ENCODE measurements at regions not wholly inside any gene's neighbourhood (a gene's known extent, or its start where the extent isn't known, plus 50 kb on each side); places are given as distances from the start of the nearest gene placed in this dataset.

DNA sequence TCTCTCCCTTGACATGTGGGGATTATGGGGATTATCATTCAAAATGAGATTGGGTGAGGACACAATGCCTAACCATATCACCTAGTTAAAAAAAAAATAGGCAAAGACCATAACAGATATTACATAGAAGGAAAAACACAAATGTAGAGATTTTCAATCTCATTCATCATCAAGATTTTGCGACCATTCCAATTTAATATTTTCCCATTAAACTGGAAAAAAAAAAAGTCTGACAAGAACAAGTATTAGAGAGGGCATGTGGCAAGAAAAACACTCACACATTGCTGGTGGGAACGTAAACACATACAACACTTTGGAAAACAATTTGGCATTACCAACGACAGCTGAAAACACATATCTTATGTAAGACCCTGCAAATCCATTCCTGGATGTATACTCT, 71.0 kb upstream of the MYCN start:
- Histone ChIP-seq H3K27ac (ENCODE audit: low read length) (no peak overlapping the region), H3K79me2 (replicated peaks; ENCODE audit: insufficient read depth, low read length) (no peaks in the 10 kb centered on the region), H3K9me2 (ENCODE audit: insufficient read depth, low read length) (no peaks in the 10 kb centered on the region), H3K9me3 (ENCODE audit: low read length) (no peaks in the 10 kb centered on the region), H3K27me3 (ENCODE audit: insufficient read depth, low read depth, low read length) (no peaks in the 10 kb centered on the region), H4K20me1 (ENCODE audit: insufficient read depth) (no peaks in the 10 kb centered on the region), H2AFZ (ENCODE audit: low read depth, low read length) (no peak overlapping the region), H3K4me2 (ENCODE audit: low read length) (no peak overlapping the region), H3F3A (ENCODE audit: insufficient read depth, low read length, poor library complexity, severe bottlenecking) (no peaks in the 10 kb centered on the region), H3K9ac (ENCODE audit: low read length) (no peak overlapping the region), H3K36me3 (ENCODE audit: insufficient read depth, low read length) (no peaks in the 10 kb centered on the region), H3K4me3 (ENCODE audit: low read length) (no peak overlapping the region)
- TF ChIP-seq, protein P1, sequence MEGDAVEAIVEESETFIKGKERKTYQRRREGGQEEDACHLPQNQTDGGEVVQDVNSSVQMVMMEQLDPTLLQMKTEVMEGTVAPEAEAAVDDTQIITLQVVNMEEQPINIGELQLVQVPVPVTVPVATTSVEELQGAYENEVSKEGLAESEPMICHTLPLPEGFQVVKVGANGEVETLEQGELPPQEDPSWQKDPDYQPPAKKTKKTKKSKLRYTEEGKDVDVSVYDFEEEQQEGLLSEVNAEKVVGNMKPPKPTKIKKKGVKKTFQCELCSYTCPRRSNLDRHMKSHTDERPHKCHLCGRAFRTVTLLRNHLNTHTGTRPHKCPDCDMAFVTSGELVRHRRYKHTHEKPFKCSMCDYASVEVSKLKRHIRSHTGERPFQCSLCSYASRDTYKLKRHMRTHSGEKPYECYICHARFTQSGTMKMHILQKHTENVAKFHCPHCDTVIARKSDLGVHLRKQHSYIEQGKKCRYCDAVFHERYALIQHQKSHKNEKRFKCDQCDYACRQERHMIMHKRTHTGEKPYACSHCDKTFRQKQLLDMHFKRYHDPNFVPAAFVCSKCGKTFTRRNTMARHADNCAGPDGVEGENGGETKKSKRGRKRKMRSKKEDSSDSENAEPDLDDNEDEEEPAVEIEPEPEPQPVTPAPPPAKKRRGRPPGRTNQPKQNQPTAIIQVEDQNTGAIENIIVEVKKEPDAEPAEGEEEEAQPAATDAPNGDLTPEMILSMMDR (IDR thresholded peaks at IDR 0.05; ENCODE audit: poor library complexity, severe bottlenecking), result no peak
- TF ChIP-seq, protein P2, sequence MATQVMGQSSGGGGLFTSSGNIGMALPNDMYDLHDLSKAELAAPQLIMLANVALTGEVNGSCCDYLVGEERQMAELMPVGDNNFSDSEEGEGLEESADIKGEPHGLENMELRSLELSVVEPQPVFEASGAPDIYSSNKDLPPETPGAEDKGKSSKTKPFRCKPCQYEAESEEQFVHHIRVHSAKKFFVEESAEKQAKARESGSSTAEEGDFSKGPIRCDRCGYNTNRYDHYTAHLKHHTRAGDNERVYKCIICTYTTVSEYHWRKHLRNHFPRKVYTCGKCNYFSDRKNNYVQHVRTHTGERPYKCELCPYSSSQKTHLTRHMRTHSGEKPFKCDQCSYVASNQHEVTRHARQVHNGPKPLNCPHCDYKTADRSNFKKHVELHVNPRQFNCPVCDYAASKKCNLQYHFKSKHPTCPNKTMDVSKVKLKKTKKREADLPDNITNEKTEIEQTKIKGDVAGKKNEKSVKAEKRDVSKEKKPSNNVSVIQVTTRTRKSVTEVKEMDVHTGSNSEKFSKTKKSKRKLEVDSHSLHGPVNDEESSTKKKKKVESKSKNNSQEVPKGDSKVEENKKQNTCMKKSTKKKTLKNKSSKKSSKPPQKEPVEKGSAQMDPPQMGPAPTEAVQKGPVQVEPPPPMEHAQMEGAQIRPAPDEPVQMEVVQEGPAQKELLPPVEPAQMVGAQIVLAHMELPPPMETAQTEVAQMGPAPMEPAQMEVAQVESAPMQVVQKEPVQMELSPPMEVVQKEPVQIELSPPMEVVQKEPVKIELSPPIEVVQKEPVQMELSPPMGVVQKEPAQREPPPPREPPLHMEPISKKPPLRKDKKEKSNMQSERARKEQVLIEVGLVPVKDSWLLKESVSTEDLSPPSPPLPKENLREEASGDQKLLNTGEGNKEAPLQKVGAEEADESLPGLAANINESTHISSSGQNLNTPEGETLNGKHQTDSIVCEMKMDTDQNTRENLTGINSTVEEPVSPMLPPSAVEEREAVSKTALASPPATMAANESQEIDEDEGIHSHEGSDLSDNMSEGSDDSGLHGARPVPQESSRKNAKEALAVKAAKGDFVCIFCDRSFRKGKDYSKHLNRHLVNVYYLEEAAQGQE (IDR thresholded peaks at IDR 0.05; ENCODE audit: borderline replicate concordance), result no peak
- TF ChIP-seq SMC3 (conservative IDR thresholded peaks at IDR 0.05; ENCODE audit: poor library complexity), result no peak
- TF ChIP-seq RAD21 (conservative IDR thresholded peaks at IDR 0.05), result no peak
- no peak for TF ChIP-seq EZH2 (IDR thresholded peaks at IDR 0.05; ENCODE audit: borderline replicate concordance, insufficient read depth, low read length, poor library complexity, severe bottlenecking)
- TF ChIP-seq EP300 (conservative IDR thresholded peaks at IDR 0.05; ENCODE audit: poor library complexity, severe bottlenecking), result no peak
- no peak for TF ChIP-seq POLR2AphosphoS5 (IDR thresholded peaks at IDR 0.05)
- no peak for TF ChIP-seq MXI1 (conservative IDR thresholded peaks at IDR 0.05; ENCODE audit: poor library complexity, severe bottlenecking)
- TF ChIP-seq TAF1 (IDR thresholded peaks at IDR 0.05; ENCODE audit: low read depth), result no peak

DNA sequence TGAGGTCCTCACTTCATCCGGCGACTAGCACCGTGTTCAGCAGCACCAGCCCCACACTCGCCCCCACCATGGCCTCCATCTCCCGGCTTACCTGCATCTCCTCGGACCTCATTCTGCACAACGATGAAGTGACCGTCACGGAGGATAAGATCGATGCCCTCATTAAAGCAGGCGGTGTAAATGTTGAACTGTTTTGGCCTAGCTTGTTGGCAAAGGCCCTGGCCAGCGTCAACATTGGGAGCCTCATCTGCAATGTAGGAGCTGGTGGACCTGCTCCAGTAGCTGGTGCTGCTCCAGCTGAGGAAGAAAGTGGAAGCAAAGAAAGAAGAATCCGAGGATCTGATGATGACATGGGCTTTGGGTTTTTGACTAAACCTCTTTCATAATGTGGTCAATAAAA, 70.5 kb upstream of the MYCN start:
- H3K4me3 ChIP-seq (ENCODE audit: low read length), result no peak overlapping the region
- H3K79me2 ChIP-seq (replicated peaks; ENCODE audit: insufficient read depth, low read length), result no peaks in the 10 kb centered on the region
- H3K27ac ChIP-seq (ENCODE audit: low read length), result no peak overlapping the region
- TF ChIP-seq POLR2AphosphoS5 (IDR thresholded peaks at IDR 0.05), result no peak
- no peak for TF ChIP-seq SMC3 (conservative IDR thresholded peaks at IDR 0.05; ENCODE audit: poor library complexity)
- TF ChIP-seq EP300 (conservative IDR thresholded peaks at IDR 0.05; ENCODE audit: poor library complexity, severe bottlenecking), result no peak
- no peak for TF ChIP-seq RAD21 (conservative IDR thresholded peaks at IDR 0.05)
- TF ChIP-seq, protein P2 (IDR thresholded peaks at IDR 0.05; ENCODE audit: borderline replicate concordance), result no peak
- H3K27me3 ChIP-seq (ENCODE audit: insufficient read depth, low read depth, low read length), result no peaks in the 10 kb centered on the region
- no peak overlapping the region for H2AFZ ChIP-seq (ENCODE audit: low read depth, low read length)
- H4K20me1 ChIP-seq (ENCODE audit: insufficient read depth), result no peaks in the 10 kb centered on the region
- H3K4me2 ChIP-seq (ENCODE audit: low read length), result no peak overlapping the region
- H3K9me2 ChIP-seq (ENCODE audit: insufficient read depth, low read length), result no peaks in the 10 kb centered on the region
- H3K9ac ChIP-seq (ENCODE audit: low read length), result no peak overlapping the region
- no peaks in the 10 kb centered on the region for H3F3A ChIP-seq (ENCODE audit: insufficient read depth, low read length, poor library complexity, severe bottlenecking)
- H3K36me3 ChIP-seq (ENCODE audit: insufficient read depth, low read length), result no peaks in the 10 kb centered on the region
- H3K9me3 ChIP-seq (ENCODE audit: low read length), result no peaks in the 10 kb centered on the region
